Endothelial cell of umbilical vein (primary cell): ENCODE measurements at regions not wholly inside any gene's neighbourhood (a gene's known extent, or its start where the extent isn't known, plus 50 kb on each side); places are given as distances from the start of the nearest gene placed in this dataset.
"Not testable (repeated sequence)": the region's sequence is repeated elsewhere in the genome, so short reads cannot be mapped to it uniquely, and the experiment has no call there.

Experiments used
- BruUV-seq: library from RNA; stranded (reverse); fragments of 400-500 nt; replicated peaks from 2 replicates; lab custom pipeline; 2021; lab: Mats Ljungman, UMichigan
- CTCF ChIA-PET: fragments of 300-600, 350-600 bp; sonication (Branson Sonifier 250); formaldehyde crosslinking; loops from one replicate; lab custom pipeline; 2021; ENCODE audit warnings: antibody characterized with exemption, inconsistent platforms; lab: Charles Lee
- POLR2A ChIA-PET: fragments of 300-600, 350-600 bp; sonication (Branson Sonifier 250); formaldehyde crosslinking; loops from one replicate; lab custom pipeline; 2021; ENCODE audit warnings: antibody characterized with exemption, inconsistent platforms; lab: Charles Lee
- DNase-seq: peaks from one replicate; pipeline ENCODE4 v3.0.0-alpha.2; 2011; ENCODE audit warnings: low read depth, low spot score
- FAIRE-seq: peaks from 2 replicates; lab custom pipeline; 2011; peaks lifted over from hg19 to GRCh38; lab: Jason Lieb, UNC
- H2AFZ ChIP-seq: 2 replicates; pipeline ENCODE4 v1.6.0; 2012; ENCODE audit warnings: low read depth, low read length, control low read depth, inconsistent platforms
- H3K27ac ChIP-seq: 2 replicates; pipeline ENCODE4 v1.5.1; 2011; ENCODE audit warnings: low read depth, mild to moderate bottlenecking, control low read depth, low read length, moderate library complexity; ENCODE audit not compliant: insufficient read depth
- H3K27me3 ChIP-seq, 2 experiments: 2 replicates each; pipeline versions ENCODE4 v1.6.0 to v1.6.1; 2011; ENCODE audit warnings: low read length in 2 of 2, mixed read lengths in 1 of 2; ENCODE audit not compliant: control insufficient read depth in 2 of 2, insufficient read depth in 2 of 2
- H3K36me3 ChIP-seq, 2 experiments: 2 replicates in 1 of 2; 3 replicates in 1 of 2; pipeline ENCODE4 v1.5.1; 2011; ENCODE audit warnings: low read length in 2 of 2, mild to moderate bottlenecking in 1 of 2, moderate library complexity in 1 of 2; ENCODE audit not compliant: control insufficient read depth in 2 of 2, insufficient read depth in 2 of 2; ENCODE audit errors: extremely low read depth in 1 of 2
- H3K4me1 ChIP-seq: 3 replicates; pipeline ENCODE4 v1.5.1; 2011; ENCODE audit warnings: mild to moderate bottlenecking, low read length; ENCODE audit not compliant: control insufficient read depth, insufficient read depth; ENCODE audit errors: extremely low read depth
- H3K4me2 ChIP-seq: 2 replicates; pipeline ENCODE4 v1.6.1; 2011; ENCODE audit warnings: low read length, control low read depth, mixed read lengths; ENCODE audit not compliant: insufficient read depth
- H3K4me3 ChIP-seq, 3 experiments: fragments of 200-600 bp in 1 of 3; sonication (generic), shearing (Covaris generic) in 1 of 3; replicated peaks in 1 of 3; 2 replicates each; pipeline ENCODE4 v1.5.1; 2011 to 2016; ENCODE audit warnings: control low read depth in 3 of 3, low read length in 3 of 3, mild to moderate bottlenecking in 2 of 3, inconsistent platforms in 1 of 3, low read depth in 1 of 3, moderate library complexity in 1 of 3; ENCODE audit not compliant: insufficient read depth in 1 of 3
- H3K79me2 ChIP-seq: 2 replicates; pipeline ENCODE4 v1.6.0; 2012; ENCODE audit warnings: low read length, inconsistent platforms; ENCODE audit not compliant: control insufficient read depth, insufficient read depth
- H3K9ac ChIP-seq: replicated peaks from 2 replicates; pipeline ENCODE3; 2011; ENCODE audit warnings: low read length, control low read depth; ENCODE audit not compliant: insufficient read depth; ENCODE audit errors: extremely low read depth
- H3K9me1 ChIP-seq: replicated peaks from 3 replicates; pipeline ENCODE4 v1.6.0; 2011; ENCODE audit warnings: mild to moderate bottlenecking, low read length; ENCODE audit not compliant: control insufficient read depth, insufficient read depth; ENCODE audit errors: extremely low read depth
- H3K9me3 ChIP-seq: replicated peaks from 2 replicates; pipeline ENCODE4 v1.5.1; 2012; ENCODE audit warnings: low read length, inconsistent platforms; ENCODE audit not compliant: control insufficient read depth, insufficient read depth
- H4K20me1 ChIP-seq: replicated peaks from 2 replicates; pipeline ENCODE3; 2011; ENCODE audit warnings: mild to moderate bottlenecking, low read length; ENCODE audit not compliant: control insufficient read depth, insufficient read depth; ENCODE audit errors: extremely low read depth
- EZH2 ChIP-seq: IDR thresholded peaks from 2 replicates; pipeline ENCODE4 v1.6.1; 2012; ENCODE audit warnings: borderline replicate concordance, low read depth, mild to moderate bottlenecking, moderate library complexity, low read length, inconsistent platforms; ENCODE audit not compliant: severe bottlenecking
- FOS ChIP-seq: IDR thresholded peaks from 2 replicates; pipeline ENCODE4 v1.6.1; 2011; ENCODE audit warnings: mild to moderate bottlenecking, low read length, moderate library complexity, borderline replicate concordance; ENCODE audit not compliant: insufficient read depth
- GATA2 ChIP-seq: IDR thresholded peaks from 2 replicates; pipeline ENCODE4 v1.7.0; 2011; ENCODE audit warnings: low read depth, mild to moderate bottlenecking, moderate library complexity, mixed read lengths, low read length; ENCODE audit not compliant: insufficient read length, insufficient read depth
- JUN ChIP-seq: IDR thresholded peaks from 2 replicates; pipeline ENCODE4 v1.6.1; 2011; ENCODE audit warnings: borderline replicate concordance, low read depth; ENCODE audit not compliant: insufficient read length, insufficient read depth
- MYC ChIP-seq: IDR thresholded peaks from one replicate; pipeline ENCODE4 v1.6.1; 2011; ENCODE audit warnings: mild to moderate bottlenecking, low read depth, low read length
- POLR2A ChIP-seq: IDR thresholded peaks from 2 replicates; pipeline ENCODE4 v1.6.1; 2012; ENCODE audit warnings: low read depth, mild to moderate bottlenecking, control low read depth, low read length
- POLR2AphosphoS5 ChIP-seq: IDR thresholded peaks from 2 replicates; pipeline ENCODE4 v1.6.1; 2012; ENCODE audit warnings: low read depth, mild to moderate bottlenecking, control low read depth, low read length, moderate library complexity; ENCODE audit not compliant: insufficient read depth
- dilution Hi-C: fragments of 300-500 bp; cut with MboI; formaldehyde crosslinking; loops from one replicate; pipeline ENCODE4 v1.15.0; 2019; ENCODE audit warnings: low sequenced_read_pairs; ENCODE audit not compliant: extremely low pct_ligation_motif_present
- intact Hi-C: fragments of 100-400 bp; cut with micrococcal nuclease; formaldehyde crosslinking; loops from one replicate; pipeline ENCODE4 v1.10.0; 2022
- TF ChIP-seq, protein P1 (sequence below), 2 donors: IDR thresholded peaks; 1 replicate in 1 of 2; 2 replicates in 1 of 2; pipeline ENCODE4 v1.5.1; 2011; ENCODE audit warnings: low read length in 2 of 2, mild to moderate bottlenecking in 2 of 2, moderate library complexity in 2 of 2, control low read depth in 1 of 2, inconsistent platforms in 1 of 2, low read depth in 1 of 2; ENCODE audit not compliant: insufficient read depth in 1 of 2; ENCODE audit errors: extremely low read depth in 1 of 2
- TF ChIP-seq, protein P2 (sequence below): IDR thresholded peaks from 2 replicates; pipeline ENCODE4 v1.6.1; 2011; ENCODE audit not compliant: insufficient read depth, insufficient read length

DNA sequence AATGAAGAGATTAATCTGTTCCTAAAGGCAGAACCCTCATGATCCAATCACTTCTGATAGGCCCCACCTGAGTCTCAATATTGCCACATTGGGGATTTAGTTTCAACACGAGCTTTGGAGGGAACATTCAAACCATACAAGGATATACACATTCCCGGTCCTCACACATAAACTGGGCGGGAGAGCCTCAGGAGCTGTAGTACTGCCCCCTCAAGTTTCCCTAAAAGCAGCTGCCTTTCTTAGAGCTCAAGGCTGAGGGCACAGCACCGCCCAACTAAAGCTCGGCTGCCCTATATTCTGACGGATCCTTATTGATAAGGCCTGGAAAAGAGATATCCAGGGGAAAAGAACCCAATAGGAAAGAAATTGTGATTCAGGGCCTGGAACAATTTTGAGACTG is 83.0 kb downstream of the GADD45G start:
- dilution Hi-C loops: no loop called here
- Histone ChIP-seq H3K4me3 (no peak overlapping the region), H3K4me1 (no peaks in the 10 kb centered on the region), H3K27me3 (no peaks in the 10 kb centered on the region), H3K9me1 (no peaks in the 10 kb centered on the region), H2AFZ (no peak overlapping the region), H3K79me2 (no peaks in the 10 kb centered on the region), H3K27ac (no peak overlapping the region), H3K36me3 (no peaks in the 10 kb centered on the region), H3K4me2 (no peak overlapping the region), H4K20me1 (no peaks in the 10 kb centered on the region), H3K9me3 (no peaks in the 10 kb centered on the region), H3K9ac (no peak overlapping the region)
- FAIRE-seq (no peak), DNase-seq (no peak)
- no TSS peak for BruUV-seq
- ChIA-PET CTCF (no interaction called here), POLR2A (no interaction called here)
- intact Hi-C loops: no loop called here
- TF ChIP-seq, protein P1, sequence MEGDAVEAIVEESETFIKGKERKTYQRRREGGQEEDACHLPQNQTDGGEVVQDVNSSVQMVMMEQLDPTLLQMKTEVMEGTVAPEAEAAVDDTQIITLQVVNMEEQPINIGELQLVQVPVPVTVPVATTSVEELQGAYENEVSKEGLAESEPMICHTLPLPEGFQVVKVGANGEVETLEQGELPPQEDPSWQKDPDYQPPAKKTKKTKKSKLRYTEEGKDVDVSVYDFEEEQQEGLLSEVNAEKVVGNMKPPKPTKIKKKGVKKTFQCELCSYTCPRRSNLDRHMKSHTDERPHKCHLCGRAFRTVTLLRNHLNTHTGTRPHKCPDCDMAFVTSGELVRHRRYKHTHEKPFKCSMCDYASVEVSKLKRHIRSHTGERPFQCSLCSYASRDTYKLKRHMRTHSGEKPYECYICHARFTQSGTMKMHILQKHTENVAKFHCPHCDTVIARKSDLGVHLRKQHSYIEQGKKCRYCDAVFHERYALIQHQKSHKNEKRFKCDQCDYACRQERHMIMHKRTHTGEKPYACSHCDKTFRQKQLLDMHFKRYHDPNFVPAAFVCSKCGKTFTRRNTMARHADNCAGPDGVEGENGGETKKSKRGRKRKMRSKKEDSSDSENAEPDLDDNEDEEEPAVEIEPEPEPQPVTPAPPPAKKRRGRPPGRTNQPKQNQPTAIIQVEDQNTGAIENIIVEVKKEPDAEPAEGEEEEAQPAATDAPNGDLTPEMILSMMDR (IDR thresholded peaks at IDR 0.05; ENCODE audit: extremely low read depth in 1 of 2, insufficient read depth in 1 of 2, low read depth in 1 of 2, low read length in 2 of 2): no peak
- no peak for TF ChIP-seq FOS
- TF ChIP-seq POLR2AphosphoS5: no peak
- no peak for TF ChIP-seq EZH2
- TF ChIP-seq POLR2A: no peak
- TF ChIP-seq JUN: no peak
- no peak for TF ChIP-seq MYC
- TF ChIP-seq GATA2: no peak
- TF ChIP-seq, protein P2, sequence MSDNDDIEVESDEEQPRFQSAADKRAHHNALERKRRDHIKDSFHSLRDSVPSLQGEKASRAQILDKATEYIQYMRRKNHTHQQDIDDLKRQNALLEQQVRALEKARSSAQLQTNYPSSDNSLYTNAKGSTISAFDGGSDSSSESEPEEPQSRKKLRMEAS: no peak

DNA sequence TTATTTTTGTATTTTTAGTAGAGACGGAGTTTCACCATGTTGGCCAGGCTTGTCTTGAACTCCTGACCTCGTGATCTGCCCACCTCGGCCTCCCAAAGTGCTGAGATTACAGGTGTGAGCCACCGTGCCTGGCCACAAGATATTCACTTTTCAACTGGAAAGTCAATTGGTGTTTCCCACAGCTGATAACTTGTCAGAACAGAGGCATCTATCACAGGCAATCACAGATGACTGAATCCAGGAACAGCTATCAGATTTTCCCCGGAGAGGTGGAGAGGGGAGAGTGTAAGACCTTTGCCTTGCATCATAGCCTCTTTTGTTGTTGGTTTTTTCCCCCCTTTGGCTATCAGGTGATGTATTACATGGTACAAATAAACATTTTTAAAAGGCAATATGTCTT is 84.5 kb downstream of the GADD45G start:
- H3K4me2 ChIP-seq, DNase-seq, H3K4me1 ChIP-seq, H4K20me1 ChIP-seq, H3K27ac ChIP-seq, H3K4me3 ChIP-seq, FAIRE-seq, CTCF ChIA-PET, BruUV-seq, H2AFZ ChIP-seq, dilution Hi-C loops, intact Hi-C loops, H3K27me3 ChIP-seq, H3K79me2 ChIP-seq, H3K9me3 ChIP-seq, H3K36me3 ChIP-seq, H3K9me1 ChIP-seq, POLR2A ChIA-PET, H3K9ac ChIP-seq: not testable (repeated sequence)
